ENCODE measurements at regions not wholly inside any gene's neighbourhood (a gene's known extent, or its start where the extent isn't known, plus 50 kb on each side); places are given as distances from the start of the nearest gene placed in this dataset.
A peak's percentile ranks its signal among the peaks of the same experiment; 100 is the strongest.

DNA sequence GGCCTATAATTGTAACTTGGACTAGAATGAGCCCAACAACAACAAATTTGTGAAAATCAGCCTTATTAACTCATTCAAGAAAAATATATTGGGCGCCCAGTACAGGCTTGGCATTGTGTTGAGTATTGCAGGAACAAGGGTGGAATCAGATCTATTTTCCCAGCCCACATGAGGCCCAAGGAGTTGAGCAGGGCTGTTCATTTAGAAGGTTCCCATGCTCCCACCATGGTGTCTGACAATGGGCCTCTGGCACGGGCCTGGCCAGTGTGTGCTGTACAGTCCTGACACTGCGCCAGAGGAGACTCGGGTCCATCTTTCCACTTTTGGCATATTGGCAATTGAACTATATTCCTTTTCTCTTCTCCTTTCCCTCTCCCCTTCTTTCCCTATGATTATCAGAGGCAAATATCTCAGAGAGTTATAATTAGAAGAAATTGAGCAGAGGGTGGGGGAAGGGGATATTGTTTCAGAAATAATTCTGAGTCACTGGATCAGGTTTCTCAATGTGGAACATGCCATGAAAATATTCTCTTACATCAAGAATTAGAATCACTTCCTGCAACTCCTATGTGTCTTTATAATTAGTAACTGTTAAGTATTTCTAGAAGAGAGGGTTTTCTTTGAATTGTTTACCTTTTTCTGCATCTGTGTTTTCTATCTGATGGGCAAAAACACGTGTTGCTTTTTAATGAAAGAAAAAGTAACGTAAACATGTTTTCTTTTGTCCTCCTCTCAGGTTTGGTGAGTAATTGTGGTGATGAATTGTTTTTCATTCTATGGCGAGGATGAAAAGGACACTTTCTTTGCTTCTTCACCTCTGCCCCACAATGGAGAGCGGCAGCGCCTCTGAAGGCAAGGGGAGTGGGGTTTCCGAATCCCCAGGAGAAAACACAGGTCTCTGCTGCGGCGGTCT, 209.4 kb downstream of the FOXA2 start:
- no peak for DNase-seq (ENCODE audit: extremely low read depth in 1 of 2, low read depth in 1 of 2)

DNA sequence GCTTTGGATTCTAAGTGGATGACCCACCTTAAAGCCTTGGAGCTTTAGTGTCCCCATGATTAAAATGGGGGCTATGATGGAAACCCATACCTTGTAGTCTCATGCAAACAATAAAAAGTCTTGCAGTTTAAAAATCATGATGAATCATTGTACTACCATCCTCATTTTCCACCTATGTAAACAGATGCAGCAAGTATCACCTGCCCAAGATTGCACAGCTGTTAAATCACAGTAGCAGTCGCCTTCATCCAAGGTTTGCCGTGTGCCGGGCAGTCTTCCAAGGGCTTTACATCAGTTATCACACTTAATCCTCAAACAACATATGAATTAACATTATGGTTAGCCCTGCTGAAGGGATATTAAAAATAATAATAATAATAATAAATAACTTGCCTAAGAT, 210.3 kb downstream of the FOXA2 start:
- no peak for DNase-seq (ENCODE audit: extremely low read depth in 1 of 2, low read depth in 1 of 2)

DNA sequence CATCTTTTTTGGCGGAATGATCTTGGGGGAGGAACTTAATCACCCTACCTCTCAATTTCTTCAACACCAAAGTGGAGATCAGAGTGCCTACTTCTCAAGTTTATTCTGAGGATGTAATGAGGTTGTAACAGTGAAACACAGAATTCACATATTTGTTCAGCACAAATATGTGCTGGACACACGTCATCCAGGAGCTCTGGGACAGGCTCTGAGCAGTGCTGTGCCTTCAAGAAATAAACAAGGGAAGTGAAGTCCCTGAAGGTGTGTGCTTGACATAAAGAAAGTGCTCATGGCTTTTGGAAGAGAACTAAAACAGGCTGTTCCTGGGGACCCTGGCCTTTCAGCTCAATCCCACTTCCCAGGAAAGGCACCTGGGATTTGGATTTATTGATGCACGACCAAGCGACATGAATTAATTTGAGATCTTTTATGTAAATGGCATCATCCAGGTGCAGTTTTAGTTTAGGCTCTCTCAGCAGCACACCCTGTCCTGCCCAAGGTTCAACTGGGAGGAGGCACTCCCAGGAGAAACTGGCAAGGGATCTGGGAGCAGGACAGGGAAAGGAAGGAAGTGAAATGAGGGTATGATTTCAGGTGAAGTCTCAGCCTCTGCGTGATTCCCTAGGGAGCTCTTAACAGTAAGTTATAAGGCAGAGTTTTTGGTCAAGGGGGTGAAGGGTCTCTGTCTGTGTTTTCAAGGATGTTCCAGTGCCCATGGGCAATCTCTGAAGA, 211.0 kb downstream of the FOXA2 start:
- DNase-seq (ENCODE audit: extremely low read depth in 1 of 2, low read depth in 1 of 2) = no peak

DNA sequence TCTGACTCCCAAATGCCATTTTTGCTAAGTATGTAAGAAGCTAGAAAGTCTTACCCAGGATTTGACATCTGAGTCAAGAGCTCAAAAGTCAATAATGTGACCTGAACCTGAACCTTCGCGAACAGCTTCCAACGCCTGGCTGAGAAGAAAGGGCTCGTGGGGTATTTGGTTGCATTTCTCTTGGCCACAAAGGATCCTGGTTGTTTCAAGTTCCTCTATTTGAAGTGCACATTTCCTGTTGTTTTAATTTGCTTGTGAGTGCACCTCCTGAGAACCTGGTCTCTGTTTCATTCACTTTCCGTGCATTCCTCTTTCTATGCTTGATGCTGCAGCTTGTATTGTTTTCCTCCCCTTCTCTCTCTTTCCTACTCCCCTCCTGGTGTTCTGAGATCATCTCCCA, 212.5 kb downstream of the FOXA2 start:
- no peak for DNase-seq (ENCODE audit: extremely low read depth in 1 of 2, low read depth in 1 of 2)

DNA sequence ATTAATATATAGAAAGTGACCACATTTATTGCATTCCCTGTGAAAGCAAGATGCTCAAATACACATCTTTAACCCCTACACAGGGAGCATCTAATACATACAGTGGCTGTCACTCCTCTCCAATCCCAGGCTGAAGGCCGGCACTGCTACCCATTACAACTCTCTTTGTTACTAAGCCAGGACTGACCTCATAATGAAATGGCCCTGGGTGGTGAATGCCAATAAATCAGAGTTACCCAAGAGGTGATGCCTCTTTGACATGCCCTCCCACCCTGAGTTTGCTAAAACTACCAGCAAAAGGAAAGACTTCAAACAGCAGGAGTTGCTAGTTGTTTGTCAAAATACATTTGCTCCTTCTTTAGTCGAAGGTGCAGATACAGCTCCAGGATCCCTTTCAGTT, 214.2 kb downstream of the FOXA2 start:
- DNase-seq (ENCODE audit: extremely low read depth in 1 of 2, low read depth in 1 of 2) = no peak

DNA sequence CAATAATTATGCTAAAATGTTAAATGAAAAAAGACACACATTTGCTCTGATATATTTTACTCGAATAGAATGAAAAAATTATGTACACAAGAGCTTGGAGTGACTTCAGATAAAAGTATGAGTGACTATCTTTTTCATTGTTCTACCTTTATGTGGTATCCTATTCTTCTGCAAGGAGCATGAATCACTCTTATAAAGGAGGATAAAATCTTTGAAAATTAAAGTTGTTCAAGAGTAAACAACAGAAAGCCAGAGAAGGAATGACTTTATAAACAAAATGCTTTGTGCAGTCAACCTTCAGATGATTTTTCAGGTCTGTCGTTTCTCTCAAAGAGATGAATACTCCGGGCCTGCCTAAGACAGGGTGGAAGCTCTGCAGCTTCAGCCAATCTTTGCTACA, 215.3 kb downstream of the FOXA2 start:
- no peak for DNase-seq (ENCODE audit: extremely low read depth in 1 of 2, low read depth in 1 of 2)

DNA sequence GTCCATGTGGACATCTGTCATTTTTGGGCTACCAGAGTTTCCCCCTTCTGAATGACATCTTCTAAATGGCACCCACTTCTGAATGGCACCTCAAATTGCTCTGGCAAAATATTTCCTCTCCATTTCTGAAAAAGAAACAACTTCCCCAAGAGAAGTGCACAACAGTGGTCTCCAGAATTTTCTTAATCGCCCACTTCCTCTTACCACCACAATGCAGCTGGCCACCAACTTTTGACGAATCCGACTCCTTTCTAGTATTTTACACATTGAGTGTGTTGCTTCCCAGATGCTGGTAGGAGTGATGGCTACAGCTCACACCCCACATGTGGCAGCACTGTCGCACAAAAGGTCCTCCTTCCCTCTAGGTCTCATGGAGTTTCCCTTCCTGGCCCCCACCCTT, 216.1 kb downstream of the FOXA2 start:
- DNase-seq (ENCODE audit: extremely low read depth in 1 of 2, low read depth in 1 of 2) = no peak

DNA sequence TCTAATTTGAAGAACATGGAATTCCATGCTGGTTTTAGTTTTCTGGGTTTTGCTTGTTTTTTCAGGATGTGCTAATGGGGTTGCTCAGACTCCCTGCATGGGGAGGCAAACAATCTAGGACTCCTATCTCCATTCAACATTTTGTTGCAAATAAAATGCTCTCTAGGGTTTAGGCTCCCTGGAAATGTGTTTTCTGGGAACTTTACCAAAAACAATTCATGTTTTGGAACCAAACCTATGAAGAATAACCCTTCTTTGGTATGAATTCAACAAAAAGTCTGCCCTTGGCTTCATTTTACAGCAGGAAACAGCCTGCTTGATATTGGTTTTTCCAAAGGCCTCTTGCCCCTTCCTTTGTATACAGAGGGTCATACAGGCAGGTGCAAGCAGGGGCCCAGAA, 217.7 kb downstream of the FOXA2 start:
- no peak for DNase-seq (ENCODE audit: extremely low read depth in 1 of 2, low read depth in 1 of 2)

DNA sequence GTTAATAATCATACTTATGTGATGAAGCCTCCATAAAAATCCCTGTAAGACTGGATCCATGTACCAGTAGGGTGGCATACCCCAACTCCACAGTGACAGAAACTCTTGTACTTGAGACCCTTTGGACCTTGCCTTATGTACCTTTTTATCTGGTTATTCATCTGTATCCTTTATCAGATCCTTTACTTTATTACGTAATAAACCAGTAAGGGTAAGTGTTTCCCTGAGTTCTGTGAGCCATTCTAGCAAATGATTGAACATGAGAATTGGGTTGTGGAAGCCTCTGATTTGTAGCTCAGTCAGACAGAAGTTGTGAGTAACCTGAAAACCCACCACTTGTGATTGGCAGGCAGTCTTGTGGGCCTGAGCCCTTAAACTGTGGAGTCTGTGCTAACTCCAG, 229.7 kb downstream of the FOXA2 start:
- DNase-seq (ENCODE audit: extremely low read depth in 1 of 2, low read depth in 1 of 2) = no peak

DNA sequence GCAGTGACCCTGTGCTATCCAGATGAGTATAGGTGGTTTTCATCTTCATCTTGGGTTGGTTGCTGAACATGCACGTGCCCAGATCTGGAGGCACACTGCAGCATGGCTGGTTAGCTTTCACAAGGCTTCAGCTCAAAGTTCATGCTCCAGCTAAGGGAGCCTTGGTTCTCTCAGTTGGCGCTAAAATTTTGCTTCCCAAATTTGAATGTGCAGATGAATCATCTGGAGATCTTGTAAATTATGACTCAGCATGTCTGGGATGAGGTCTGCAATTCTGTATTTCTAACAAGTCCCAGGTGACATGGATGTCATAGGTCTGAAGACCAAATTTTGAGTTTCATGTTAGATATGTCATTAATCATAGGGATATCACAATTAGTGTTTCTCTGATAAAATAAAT, 230.8 kb downstream of the FOXA2 start:
- no peak for DNase-seq (ENCODE audit: extremely low read depth in 1 of 2, low read depth in 1 of 2)

DNA sequence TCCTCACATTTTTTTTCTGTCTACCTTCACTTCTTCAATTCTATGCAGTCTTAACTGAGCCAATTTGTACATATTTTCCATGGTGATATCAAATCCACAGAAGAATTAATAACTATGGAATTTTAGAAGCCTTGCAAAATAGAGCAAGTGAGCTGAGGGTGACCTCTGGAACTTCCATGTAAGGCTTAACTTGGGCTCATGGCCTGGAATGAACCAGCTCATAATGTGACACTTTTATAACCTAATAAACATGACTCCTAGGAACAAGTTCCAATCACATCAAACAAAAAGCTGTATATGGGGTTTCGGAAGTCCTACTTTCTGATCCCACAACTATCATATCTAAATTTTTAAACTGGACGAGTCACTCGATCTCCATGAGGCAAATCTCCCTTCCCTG, 232.4 kb downstream of the FOXA2 start:
- DNase-seq (ENCODE audit: extremely low read depth in 1 of 2, low read depth in 1 of 2) = no peak

DNA sequence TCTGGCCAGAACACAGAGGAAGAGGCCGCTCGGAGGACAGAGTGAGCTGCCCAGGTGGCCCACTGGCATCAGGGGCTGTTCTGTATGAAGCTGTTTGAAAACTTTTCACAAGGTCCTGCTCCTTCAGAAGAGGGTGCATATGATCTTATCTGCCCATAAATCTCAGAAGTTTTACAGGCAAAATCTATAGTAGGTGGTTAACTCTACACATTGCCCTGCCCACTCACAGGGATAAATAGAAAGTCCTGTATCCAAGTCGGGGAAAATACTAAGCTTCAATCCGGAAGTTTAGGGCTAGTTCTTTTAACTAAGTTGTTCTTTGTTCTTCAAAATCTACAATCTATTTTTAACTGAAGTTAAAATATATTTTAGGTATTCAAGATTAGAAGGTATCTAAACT, 233.7 kb downstream of the FOXA2 start:
- no peak for DNase-seq (ENCODE audit: extremely low read depth in 1 of 2, low read depth in 1 of 2)

DNA sequence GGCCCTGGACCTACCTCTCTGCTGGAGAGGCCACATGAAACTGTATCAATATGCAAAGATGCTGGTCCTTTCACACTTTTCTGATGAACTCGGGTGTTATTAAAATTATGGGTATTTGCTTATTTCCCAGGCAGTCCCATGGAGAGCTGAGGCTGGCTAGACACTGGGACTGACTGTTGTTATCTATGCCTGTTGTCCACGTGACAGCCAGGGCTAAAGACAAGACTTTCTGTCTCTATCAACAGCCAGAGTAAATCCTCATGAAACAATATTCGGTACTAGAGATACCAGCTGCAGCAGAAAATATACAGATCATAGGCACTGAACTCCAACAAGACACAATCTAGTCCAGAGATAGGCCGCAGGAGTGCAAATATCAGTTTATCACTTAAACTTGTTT, 236.4 kb downstream of the FOXA2 start:
- DNase-seq (ENCODE audit: extremely low read depth in 1 of 2, low read depth in 1 of 2) = no peak

DNA sequence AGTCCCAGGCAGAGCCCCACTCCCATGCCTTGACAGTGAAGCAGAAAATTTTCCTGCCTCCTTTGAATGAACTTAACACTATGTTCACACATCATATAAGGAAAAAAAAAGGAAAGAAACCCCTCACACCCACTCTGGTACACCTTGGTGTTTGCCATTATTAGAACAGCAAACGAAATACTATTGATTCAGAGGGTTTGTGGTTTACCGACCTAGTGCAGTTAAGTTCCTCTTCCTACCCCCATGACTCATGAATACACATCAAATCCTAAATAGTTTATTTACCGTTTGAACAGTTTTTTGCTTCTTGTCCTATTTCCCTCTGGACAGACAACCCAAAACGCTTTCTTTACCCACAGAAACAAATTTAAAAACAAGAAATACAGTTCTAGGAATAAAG, 237.7 kb downstream of the FOXA2 start:
- no peak for DNase-seq (ENCODE audit: extremely low read depth in 1 of 2, low read depth in 1 of 2)

DNA sequence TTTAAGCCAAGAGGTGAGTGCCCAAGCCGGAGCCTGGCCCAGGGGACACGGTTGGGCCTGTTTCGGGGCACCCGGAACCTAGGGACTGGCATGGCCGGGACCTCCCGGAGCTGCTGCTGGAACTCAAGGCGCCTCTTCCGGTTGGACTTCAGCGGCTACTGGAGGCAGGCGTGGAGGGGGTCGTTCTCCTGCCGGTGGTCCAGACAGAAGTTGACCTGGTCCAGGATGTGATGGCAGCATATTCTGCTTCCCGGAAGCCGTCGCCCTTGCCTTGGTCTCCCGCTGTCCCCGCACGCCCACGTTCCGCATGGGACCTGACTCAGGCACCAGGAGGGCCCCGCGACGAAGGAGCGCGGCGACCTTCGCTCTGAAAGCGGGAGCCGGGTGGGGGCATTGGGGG, 240.8 kb downstream of the FOXA2 start:
- no peak for DNase-seq (ENCODE audit: extremely low read depth in 1 of 2, low read depth in 1 of 2)

DNA sequence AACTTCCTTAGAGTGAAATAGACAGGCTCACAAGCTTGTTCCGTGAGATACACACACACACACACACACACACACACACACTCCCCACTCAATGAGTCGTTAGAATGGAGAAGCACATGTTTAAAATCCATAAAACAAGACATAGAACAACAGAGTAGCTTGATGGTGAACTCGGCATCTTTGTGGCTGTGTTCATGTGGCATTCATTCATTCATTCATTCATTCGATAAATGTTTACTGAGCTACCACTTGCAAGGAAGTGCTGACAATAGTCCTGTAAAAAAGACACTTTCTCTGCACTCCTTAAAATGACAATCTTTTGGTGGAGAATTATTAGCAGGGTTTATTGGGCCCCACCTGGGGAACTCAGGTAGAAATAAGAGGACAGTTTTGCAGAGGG, 242.0 kb downstream of the FOXA2 start:
- DNase-seq (ENCODE audit: extremely low read depth in 1 of 2, low read depth in 1 of 2) = no peak

DNA sequence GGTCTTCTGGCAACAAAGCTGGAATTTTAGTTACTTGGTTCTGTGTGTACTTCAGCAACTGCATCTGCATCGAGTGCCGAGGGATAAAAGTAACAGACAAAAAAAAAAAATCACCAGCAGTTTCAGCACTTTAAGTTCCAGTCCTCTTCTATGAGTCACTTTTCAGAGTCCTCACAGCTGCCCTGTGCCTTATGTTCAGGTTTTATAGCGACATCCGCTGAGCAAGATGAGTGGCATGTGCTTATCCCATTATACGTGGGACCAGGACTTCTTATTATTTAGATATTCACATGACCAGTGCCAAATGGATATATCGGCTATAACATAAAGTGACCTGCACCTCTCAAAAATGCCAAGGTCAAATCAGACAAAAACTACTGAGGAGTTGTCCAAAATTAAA, 242.9 kb downstream of the FOXA2 start:
- no peak for DNase-seq (ENCODE audit: extremely low read depth in 1 of 2, low read depth in 1 of 2)

DNA sequence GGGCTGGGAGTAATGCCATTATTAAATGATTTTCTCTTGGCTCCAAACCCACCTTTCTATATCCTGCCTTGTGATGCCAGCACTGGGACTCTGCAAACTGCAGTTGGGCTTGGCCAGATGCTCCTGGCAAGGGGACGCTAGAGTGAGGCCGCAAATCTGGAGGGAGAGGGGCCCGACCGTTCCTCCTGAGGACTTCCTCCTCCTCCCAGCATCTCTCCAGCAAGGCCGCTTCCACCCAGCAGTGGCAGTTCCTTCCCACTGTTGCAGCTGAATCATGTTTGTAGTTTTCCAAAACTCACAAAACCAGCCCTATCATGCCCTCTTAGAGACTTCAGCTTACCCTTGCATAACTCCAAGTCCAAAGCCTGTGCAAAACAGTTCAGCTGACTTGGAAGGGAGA, 244.4 kb downstream of the FOXA2 start:
- DNase-seq (ENCODE audit: extremely low read depth in 1 of 2, low read depth in 1 of 2) = no peak

DNA sequence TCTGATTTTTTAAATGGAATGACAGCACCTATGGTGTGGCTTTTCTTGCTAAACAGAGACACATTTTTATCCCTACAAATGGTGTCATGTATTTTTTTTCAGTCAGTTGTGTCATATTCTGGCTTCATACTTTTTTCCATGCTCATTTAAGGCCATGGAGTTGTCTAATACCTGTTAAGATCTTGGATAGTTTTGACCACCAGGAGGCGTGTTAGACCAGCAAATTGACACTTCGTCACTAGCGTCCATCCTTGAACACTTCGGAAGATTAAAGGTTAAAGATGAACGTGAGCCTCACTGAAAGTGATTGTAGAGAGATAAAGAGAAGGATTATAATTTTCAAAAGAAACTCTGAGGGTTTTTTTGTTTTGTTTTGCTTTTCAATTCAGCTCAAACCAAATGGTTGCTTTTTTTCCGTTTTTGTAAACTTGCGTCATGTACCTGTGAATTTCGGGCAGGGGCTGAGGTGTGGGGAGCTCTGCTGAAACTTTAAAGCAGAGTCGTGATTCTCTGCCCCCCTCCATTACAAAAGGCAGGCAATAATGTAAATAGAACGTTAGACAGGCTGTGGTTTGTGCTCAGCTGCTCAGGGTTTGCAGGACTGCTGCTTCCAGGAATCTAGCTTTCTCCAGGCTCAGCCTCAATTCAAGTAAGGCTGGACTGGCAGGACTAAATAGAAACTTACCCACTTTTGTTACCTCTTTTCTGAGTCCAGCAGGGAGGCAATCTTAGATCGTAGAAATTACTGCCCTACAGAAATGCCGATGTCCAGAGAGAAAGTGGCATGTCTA, 245.1 kb downstream of the FOXA2 start:
- peak in 1 of 2 donors; percentile 7 for DNase-seq (ENCODE audit: extremely low read depth in 1 of 2, low read depth in 1 of 2)

DNA sequence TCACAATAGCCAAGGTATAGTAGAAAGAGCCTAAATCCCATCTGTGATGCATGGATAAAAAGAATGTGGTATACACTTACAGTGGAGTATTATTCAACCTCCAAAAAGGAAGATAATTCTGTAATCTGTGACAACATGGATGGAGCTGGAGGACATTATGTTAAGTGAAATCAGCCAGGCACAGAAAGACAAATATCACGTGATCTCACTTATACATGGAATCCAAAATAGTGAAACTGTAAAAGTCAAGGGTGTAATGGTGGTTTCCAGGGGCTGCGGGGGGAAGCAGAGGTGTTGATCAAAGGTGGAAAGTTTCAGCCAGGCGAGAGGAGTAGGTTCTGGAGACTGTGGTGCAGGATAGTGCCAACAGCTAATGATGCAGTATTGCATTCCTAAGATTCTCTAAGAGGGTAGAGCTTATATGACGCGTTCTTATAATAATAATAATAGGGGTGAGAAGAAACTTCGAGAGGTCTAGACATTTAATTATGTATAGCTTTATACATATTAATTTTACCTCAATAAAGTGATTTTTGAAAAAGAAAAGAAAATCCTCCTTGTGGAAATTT, 246.1 kb downstream of the FOXA2 start:
- no peak for DNase-seq (ENCODE audit: extremely low read depth in 1 of 2, low read depth in 1 of 2)

DNA sequence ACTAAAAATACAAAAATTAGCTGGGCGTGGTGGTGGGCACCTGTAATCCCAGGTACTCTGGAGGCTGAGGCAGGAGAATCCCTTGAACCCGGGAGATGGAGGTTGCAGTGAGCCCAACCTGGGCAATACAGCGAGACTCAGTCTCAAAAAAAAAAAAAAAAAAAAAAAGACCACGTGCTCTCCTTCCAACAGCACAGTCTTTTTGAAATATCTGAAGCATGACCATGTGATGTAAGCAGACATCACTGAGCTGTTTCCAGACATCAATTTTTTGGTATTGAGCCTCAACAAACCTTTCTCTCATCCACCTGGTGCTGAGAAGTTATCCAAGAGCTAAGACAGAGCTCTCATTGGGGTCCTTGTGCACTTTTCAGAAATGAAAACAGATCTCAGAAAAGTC, 249.2 kb downstream of the FOXA2 start:
- DNase-seq (ENCODE audit: extremely low read depth in 1 of 2, low read depth in 1 of 2) = no peak
